ENCODE measurements at regions not wholly inside any gene's neighbourhood (a gene's known extent, or its start where the extent isn't known, plus 50 kb on each side); places are given as distances from the start of the nearest gene placed in this dataset.

DNA sequence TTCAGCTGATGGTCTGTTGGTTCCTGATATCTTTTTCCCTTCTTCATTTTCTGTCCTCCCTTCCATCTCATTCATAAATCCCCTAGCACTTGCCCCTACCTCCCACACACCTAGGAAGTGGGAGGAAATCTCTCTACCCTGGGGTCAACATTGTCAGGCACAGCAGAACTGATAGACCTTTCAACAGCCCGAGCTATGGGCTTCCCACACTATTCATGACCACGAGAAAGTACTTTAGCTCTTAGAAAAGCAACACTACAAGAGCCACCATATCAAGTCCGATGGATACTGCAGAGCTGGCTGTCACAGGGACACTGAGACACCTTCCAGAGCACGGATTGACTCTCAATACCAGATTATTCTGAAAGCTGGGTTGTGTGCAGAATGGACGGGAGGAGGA, 180.6 kb upstream of the NEBL start:
- no peak for FAIRE-seq

DNA sequence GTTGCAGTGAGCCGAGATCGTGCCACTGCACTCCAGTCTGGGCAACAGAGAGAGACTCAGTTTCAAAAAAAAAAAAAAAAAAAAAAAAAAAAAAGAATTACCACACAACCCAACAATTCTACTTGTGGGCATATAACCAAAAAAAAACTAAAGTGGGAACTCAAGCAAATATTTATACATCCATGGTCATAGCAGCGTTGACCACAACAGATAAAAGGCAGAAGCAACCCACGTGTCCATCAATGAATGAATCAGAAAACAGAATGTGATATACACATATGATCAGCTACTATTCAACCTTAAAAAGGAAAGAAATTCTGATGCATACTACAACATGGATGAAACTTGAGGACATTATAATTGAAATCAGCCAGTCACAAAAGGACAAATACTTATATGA, 179.3 kb upstream of the NEBL start:
- FAIRE-seq: no peak

DNA sequence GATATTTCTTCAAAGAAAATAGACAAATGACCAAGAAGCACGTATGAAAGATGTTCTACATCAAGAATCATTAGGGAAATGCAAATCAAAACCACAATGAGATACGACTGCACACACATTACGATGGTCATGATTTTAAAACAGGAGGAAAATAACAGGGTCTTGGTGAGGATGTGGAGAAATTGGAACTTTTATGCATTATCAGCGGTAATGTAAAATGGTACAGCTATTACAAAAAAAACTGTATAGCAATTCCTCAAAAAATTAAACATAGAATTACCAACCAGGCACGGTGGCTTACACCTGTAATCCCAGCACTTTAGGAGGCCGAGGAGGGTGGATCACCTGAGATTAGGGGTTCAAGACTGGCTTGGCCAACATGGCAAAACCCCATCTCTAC, 178.8 kb upstream of the NEBL start:
- no peak for FAIRE-seq

DNA sequence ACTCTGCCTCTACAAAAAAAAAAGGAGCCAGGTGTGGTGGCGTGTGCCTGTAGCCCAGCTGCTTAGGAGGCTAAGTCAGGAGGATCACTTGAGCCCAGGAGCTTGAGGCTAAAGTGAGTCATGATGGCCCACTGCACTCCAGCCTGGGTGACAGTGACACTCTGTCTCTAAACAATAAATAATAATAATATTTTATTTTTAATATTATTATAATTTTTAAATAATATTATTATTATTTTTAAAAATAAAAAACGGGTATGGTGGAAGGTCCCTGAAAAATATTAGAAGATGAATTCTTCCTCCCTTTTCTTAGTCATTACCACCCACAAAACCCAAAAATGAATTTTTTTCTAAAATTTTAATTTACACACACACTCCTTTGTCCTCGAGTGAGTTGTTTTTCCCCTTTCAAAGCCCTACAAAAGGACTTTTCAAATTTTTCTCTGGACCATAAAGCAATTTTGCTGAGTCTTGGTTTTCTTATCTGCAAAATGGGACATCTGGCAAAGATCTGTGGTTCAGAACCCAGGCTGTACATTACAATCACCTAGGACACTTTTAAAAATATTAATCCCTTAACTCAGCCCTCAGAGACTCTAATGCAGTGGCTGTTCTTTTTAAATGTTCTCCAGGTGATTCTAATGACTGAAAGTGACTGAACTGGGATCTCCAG, 174.0 kb upstream of the NEBL start:
- FAIRE-seq: no peak

DNA sequence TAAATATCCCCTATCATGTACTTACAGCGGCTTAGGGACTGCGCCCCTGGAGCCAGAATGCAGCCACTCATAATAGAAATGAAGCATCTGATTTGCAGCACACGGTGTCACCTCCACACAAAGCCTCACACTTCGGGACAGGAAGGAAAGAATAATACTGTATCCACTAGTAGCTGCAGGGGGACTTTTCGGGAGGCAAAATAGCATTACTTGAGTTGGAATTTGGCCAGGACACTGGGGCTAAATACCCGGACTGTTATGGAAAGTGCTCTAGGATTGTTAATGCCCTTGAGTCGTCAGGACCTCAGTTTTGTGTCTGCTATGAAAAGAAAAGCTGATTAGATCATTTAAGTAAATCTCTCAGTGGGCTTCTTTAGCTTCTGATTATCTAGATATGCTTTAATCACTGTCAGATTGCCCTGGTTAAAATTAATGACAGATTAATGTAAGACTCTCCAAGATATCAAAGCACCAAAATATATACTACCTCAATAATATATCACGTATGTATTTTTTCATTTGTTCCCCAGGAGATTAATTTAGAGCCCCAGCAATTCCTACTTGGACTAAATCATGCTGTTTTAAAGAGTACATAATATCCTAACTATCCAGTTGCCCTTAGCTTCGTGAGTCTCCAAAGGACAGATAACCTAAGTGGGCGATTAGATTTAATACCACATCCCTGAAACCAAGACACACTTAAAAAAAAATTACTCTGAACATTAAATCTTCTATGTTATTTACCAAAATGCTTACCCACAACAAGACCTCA, 173.0 kb upstream of the NEBL start:
- FAIRE-seq: no peak

DNA sequence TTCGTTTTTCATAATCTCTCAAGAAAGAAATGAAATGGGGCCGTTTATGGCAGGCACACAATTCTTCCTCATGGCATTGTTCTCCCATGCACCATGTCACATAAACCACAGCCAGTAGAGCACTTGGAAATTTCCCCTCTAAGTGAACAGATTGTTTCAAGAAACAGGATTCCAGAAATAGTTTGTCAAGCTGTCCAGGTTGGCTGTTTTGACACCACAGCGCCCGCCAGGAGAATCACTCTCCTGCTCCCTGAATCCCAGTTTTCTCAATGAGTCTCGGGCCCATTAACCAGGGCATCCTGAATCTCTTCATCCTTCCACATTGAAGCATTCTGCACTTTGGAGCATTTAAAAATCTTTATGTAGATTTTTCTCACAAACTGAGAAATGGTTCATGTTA, 172.2 kb upstream of the NEBL start:
- no peak for FAIRE-seq

DNA sequence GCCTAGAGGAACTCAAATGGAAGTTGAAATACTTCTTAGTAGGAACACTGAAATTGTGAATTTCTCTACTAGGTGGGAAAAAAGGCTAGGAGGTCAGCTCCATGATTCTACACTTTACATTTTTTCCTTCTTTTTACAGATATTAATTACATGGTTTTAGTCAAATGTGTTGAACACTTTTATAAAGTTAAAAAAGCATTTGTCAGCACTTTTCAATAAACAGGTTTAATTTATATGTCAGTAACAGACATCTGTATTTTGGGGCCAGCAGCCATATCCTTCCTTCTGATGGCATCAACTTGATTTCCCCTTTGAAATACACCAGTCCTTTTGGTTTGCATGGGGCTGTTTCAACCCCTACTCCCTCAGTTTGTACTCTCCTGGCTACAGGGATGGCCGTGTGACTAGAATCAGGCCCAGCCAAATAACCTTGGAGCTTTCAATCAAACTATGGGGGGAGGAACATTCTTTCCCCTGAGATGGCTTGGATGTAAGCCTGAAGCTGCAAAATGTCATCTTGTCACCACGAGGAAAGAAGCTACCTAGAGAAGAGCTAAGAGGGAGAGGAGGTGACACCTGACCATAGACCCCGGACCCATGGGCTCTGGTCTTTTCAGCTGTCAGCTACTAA, 171.0 kb upstream of the NEBL start:
- no peak for FAIRE-seq

DNA sequence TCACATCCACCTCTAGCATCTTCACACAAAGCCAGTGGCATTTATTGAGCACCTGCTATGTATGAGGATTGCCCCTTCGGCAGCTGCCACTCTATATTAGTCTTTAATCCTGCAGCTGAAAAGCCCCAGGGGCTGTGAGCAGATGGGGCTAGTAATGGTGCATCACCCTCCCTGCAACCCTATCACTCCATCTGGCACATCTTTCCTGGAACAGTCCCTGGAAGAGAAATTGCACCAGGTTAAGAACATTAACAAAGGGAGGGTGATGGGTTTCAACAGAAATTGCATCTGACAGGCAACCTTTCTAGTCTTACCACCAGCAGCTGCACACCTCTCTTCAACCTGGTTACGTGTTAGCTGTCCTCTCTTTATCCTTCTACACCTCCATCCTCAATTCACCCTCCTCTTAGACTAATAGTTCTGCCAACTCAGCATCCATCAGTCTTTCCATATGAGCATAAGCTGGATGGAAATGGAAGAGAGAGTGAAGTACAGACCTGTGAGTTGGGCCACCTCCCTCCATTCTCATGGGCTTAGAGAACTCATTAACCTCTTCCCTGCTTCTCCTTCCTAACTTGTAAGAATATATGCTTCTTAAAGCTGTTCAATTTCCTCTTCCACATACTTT, 168.6 kb upstream of the NEBL start:
- FAIRE-seq: no peak

DNA sequence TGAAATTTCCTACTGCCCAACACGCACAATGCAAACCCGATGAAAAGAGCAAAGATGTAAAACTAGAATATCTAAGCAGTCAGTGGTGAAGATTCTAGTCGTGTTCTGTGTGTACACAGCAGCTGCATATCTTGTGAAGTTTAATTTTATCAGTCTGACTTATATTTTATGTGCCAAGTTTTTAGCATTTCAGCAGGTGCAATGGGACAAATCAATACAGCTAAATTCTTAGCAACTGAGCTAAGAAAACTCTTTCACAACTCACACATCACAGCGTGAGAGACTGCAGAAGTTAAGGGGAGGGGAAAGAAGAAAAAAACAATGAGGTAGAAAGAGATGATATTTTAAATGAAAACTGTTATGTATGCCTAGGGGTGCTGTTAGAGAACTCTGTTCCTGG, 164.9 kb upstream of the NEBL start:
- no peak for FAIRE-seq

DNA sequence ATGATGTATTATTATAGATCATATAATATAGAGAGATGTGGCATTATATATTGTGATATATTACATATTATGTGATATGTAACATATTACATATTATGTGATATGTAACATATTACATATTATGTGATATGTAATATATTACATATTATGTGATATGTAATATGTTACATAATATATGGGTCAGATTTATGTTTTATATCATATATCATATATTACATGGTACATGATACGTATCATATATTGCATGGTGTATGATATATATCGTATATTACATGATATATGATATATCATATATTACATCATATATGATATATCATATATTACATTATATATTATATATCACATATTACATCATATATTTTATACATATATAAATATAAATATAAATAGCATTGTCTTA, 164.1 kb upstream of the NEBL start:
- peak; percentile 97 for FAIRE-seq

DNA sequence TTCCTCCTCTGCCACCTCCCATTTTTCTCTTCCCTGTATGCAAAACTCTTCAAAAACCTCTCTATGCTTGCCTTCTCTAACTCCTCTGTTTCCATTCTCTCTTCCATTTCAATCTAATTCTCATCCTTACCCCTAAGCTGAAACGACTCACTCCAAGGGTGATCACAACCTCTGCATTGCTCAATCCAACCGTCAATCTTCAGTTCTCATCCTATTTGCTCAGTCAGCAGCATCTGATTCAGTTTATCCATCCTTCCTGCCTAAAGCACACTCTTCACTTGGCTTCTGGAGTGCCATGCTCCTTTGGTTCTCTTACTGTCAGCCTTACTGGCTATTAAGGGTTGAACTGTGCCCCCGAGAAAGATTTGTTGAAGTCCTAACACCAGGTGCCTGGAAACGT, 163.5 kb upstream of the NEBL start:
- no peak for FAIRE-seq

DNA sequence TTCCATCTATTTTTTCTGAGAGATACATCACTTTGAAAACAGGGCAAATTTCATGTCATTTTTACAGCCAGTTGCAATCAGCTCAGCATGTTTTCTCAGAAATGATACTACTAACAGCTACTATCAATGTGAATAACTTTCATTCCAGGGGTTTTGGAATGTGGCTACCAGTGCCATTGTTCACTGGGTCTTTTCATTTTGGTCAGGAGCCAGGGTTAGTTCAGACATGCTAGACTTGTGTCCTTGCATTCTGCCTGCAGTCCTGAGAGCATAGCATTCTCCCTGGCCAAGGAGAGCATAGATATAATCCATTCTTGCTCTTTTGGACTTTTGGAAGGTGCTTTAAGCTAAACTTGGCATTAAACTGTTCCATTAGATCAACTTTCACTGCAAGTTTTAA, 160.9 kb upstream of the NEBL start:
- FAIRE-seq: no peak

DNA sequence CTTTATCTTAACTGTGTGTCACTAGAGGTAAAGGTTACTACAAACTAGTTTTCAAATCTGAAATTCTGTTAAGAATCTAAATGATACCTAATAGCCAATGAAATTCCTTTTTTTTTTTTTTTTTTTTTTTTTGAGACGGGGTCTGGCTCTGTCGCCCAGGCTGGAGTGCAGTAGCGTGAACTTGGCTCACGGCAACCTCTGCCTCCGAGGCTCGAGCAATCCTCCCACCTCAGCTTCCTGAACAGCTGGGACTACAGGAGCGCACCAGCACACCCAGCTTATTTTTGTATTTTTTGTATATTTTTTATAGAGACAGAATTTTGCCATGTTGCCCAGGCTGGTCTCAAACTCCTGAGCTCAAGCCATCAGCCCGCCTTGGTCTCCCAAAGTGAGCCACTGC, 160.3 kb upstream of the NEBL start:
- FAIRE-seq: no peak

DNA sequence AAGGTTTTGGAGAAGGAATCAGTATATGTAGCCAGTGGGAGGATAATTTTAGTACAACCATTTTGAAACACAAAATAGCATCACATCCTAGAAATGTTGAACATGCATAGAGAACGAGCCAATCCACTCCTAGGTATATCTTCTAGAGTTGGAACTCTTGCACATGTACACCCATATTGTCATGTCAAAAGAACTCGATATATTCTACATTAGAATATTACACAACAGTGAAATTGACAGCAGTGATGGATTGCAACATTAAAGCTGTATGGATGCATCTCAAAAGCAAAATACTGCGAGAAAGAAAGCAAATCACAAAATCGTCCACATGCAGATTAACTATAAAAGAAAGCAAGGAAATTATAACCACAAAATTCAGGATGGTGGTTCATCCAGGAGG, 159.3 kb upstream of the NEBL start:
- FAIRE-seq: no peak

DNA sequence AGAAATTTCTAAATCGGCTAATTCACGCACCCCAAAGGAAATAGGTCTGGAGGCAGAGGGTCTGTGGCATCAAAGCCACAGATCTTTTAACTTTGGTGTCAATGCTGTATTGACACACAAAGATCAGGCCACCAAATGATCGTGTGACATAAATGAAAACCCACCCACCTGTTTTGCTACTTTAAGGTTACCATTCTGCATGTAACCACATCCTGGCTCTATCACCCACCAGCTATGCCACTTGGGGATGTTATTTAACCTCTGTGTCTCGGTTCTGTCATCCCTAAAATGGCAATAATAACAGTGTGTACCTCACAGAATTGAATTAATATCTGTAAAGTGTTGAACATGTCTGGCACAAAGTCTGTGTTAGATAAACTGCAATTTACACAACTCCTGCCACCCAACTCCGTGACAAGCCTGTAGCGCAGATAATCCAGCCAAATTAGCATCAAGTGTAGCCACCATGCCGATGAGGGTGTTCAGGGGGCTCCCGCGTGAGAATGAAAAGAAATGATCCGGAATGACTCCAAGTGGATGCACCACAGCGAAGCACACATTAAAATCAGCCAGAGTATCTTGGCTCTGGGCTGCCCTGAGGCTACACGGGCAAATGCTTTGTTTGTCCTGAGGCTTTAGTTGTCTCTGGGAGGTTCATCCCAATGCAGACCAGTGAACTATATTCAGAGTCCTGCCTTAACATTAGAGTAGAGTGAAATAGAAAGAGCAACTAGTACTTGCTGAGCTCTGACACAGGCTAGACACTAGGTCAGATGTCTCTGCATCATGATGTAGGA, 158.4 kb upstream of the NEBL start:
- FAIRE-seq: no peak

DNA sequence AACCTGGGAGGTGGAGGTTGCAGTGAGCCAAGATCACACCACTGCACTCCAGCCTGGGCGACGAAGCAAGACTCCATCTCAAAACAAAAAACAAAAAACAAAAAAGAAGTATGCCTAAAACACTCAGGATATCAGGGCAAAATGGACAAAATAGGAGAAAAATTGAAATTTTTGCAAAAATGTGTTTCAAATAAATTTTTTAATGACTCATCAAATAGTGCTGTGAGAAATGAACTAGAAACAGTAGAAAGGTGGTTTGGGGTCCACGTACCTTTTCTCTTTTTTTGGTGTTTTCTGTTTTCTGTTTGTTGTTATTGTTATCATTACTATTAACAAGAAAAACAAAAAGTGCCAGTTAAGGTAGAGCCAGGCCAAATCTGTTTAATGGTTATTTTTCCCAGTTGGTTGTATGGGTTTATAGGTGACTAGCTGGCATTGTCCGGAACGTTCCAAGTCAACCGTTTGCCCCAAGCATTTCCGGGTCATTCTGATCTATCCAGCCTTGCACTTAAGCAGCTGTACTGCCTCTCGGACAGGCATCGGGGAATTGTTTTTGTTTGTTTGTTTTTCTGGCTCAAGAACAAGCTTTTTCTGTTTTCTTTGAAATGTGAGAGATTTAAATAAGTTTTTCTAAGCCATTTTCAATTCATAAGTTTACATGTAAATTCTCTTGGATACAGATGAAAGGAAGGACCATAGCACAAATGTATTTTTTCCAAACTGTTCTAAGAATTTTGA, 157.0 kb upstream of the NEBL start:
- no peak for FAIRE-seq

DNA sequence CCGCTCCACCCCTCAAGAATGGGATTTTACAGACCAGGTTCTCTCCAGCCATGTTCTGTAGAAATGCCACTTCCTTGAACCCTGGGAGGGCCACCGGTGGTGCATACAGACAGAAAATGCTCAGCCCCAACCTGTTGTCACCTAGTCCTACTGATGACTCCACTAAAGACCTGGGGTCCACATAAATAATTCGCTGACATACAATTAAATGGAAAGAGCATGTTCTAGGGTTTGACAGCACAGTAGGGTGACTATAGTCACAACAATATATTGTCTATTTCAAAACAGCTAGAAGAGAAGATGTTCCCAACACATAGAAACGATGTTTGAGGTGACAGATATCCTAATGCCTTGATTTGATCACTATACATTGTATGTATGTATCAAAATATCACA, 155.6 kb upstream of the NEBL start:
- FAIRE-seq: no peak

DNA sequence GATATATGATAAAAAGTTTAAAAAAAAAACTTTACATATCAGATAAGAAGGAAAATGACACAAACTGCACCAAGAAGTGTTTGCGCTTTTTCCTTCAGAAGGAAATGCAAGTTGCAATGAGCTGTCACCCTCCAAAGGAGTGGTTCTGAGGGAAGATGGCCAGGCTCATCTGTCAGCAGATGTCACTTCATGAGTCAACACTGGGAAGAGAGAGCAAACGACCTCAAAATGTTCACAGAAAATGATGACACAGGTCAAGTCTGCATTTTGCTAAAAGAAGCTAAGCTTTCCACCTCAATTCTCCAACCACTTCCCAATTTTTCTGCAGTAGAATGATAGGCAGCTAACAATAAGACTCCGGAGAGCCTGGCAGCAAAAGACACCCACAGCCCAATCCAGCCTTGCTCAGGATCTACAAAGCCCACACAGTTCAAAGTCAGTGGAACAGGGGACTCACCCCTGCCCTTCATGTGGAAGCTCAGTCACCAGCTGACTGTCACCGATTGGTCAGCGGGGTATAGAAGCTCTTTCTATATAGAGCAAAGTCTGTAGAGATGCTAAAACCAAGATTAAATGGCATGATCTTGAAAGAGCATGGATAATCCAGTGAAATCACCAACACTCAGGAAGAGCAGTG, 155.1 kb upstream of the NEBL start:
- FAIRE-seq: no peak

DNA sequence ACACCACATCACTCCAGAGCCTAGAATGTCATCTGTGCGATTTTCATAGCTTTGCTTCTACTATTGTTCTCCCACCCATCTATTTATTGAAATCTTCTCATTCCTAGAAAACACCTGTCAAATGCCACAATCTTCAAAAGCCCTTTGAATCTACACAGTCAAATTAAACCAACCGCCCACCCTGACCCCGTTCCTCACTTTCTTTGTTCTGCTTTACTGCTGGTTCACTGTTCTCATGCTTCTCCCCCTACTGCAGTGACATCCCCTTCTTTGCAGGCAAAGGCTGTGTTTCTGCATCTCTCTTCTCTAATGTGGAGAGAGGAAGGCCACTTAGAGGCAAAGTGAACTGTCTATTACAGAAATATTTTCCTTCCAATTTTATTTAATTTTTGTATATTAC, 152.4 kb upstream of the NEBL start:
- no peak for FAIRE-seq

DNA sequence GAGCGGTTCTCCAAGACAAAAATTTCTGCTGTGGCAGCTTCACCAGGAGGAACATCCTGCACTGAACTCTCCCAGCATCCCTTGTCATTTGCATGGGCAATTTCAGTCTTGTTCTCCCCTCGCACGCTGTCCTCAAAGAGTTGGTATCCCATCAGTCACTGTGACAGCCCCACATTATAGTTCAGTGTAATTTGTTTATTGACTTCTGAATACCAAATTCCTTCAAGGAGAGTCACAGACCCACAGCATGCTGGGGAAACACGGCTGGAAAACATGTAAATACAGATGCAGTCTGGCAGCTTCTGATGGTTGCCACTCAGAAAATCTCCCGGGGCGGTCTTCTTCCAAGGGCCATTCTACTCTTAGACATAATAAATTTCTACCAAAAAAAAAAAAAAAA, 151.0 kb upstream of the NEBL start:
- FAIRE-seq: no peak

DNA sequence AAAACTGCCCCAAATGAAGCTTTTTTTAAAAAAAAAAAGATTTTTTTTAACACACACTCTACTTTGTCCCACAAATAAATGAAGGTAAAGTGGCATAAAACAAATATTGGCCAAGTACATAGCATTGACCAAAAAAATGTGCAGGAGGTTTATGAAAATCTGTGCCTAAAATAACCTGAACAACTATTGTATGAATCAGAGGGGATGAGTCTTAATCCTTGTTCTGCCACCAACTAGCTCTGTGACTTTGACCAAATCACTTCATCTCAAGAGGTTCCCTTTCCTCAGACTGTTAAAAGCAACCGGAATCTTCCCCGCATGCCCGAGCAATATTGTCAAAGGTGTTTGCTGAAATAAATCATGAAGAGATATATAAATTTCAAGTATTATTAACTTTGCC, 150.4 kb upstream of the NEBL start:
- FAIRE-seq: no peak

DNA sequence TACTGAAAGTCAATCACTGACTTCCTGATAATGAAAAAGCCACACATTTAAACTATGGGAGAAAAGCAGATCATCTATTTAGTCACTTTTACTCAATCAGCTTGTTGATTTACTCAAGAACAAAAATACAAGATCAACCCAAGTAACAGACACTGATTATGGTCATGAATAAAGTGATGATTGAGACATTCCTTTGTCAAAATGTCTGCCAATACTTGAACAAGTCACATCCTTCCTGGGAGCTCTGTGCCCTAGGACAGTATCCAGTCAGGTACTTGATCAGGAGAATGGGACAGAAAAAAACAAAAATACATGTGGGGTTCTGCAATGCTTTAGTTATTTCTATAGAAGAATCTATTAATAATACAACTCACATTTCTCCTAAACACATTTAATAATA, 150.0 kb upstream of the NEBL start:
- no peak for FAIRE-seq
